ENCODE measurements at regions not wholly inside any gene's neighbourhood (a gene's known extent, or its start where the extent isn't known, plus 50 kb on each side); places are given as distances from the start of the nearest gene placed in this dataset.

GRCh38 chr3:182392182-182392937 lies 400.9 kb upstream of the ATP11B start:
- no peak for TF ChIP-seq CTCF (IDR thresholded peaks at IDR 0.05)
- no peaks in the 10 kb centered on the region for H3K4me1 Mint-ChIP-seq
- Histone ChIP-seq H3K27me3 (ENCODE audit: control insufficient read depth, insufficient read depth, low read length) (no peaks in the 10 kb centered on the region), H3K4me1 (ENCODE audit: control insufficient read depth, insufficient read depth, low read length) (no peaks in the 10 kb centered on the region), H3K27ac (ENCODE audit: low read length) (no peak overlapping the region), H3K4me3 (ENCODE audit: low read length) (no peak overlapping the region), H3K9me3 (ENCODE audit: control insufficient read depth, insufficient read depth, low read length) (no peaks in the 10 kb centered on the region), H3K36me3 (ENCODE audit: control insufficient read depth, insufficient read depth, low read length) (no peaks in the 10 kb centered on the region)
- H3K27ac Mint-ChIP-seq, result no peak overlapping the region
- ATAC-seq, result no peak
- no peak overlapping the region for H3K4me3 Mint-ChIP-seq
- no peak for DNase-seq
- no peaks in the 10 kb centered on the region for H3K36me3 Mint-ChIP-seq
- no peaks in the 10 kb centered on the region for H3K27me3 Mint-ChIP-seq (ENCODE audit: low read depth in 2 of 2)
- H3K9me3 Mint-ChIP-seq, result peaks cover 6% of the 10 kb centered on the region in 2 donors
- WGBS (ENCODE audit: insufficient coverage), result 70% methylated on average over 3 of the region's 4 CpGs
- intact Hi-C loops (cut with micrococcal nuclease), result no loop called here

GRCh38 chr3:182393151-182393550 lies 400.2 kb upstream of the ATP11B start:
- Mint-ChIP-seq H3K4me1 (no peaks in the 10 kb centered on the region), H3K27ac (no peak overlapping the region), H3K9me3 (peaks cover 6% of the 10 kb centered on the region in 2 donors), H3K4me3 (no peak overlapping the region), H3K27me3 (ENCODE audit: low read depth in 2 of 2) (no peaks in the 10 kb centered on the region), H3K36me3 (no peaks in the 10 kb centered on the region)
- no peak for TF ChIP-seq CTCF (IDR thresholded peaks at IDR 0.05)
- no peaks in the 10 kb centered on the region for H3K9me3 ChIP-seq (ENCODE audit: control insufficient read depth, insufficient read depth, low read length)
- H3K4me1 ChIP-seq (ENCODE audit: control insufficient read depth, insufficient read depth, low read length), result no peaks in the 10 kb centered on the region
- ATAC-seq (no peak), DNase-seq (no peak)
- H3K36me3 ChIP-seq (ENCODE audit: control insufficient read depth, insufficient read depth, low read length), result no peaks in the 10 kb centered on the region
- intact Hi-C loops (cut with micrococcal nuclease), result no loop called here
- WGBS (ENCODE audit: insufficient coverage), result 33% methylated on average over 1 of the region's 1 CpG
- H3K27ac ChIP-seq (ENCODE audit: low read length), result no peak overlapping the region
- H3K27me3 ChIP-seq (ENCODE audit: control insufficient read depth, insufficient read depth, low read length), result no peaks in the 10 kb centered on the region
- H3K4me3 ChIP-seq (ENCODE audit: low read length), result no peak overlapping the region

- H3K36me3 Mint-ChIP-seq, result no peaks in the 10 kb centered on the region
- ATAC-seq, result no peak
- no peaks in the 10 kb centered on the region for H3K4me1 ChIP-seq (ENCODE audit: control insufficient read depth, insufficient read depth, low read length)
- intact Hi-C loops (cut with micrococcal nuclease), result no loop called here
- no peak overlapping the region for H3K4me3 ChIP-seq (ENCODE audit: low read length)
- peaks cover 5% of the 10 kb centered on the region in 2 donors for H3K9me3 Mint-ChIP-seq
- no peak overlapping the region for H3K27ac ChIP-seq (ENCODE audit: low read length)
- H3K4me1 Mint-ChIP-seq, result no peaks in the 10 kb centered on the region
- no peaks in the 10 kb centered on the region for H3K9me3 ChIP-seq (ENCODE audit: control insufficient read depth, insufficient read depth, low read length)
- DNase-seq, result no peak
- 75% methylated on average over 5 of the region's 5 CpGs for WGBS (ENCODE audit: insufficient coverage)
- H3K27me3 ChIP-seq (ENCODE audit: control insufficient read depth, insufficient read depth, low read length), result no peaks in the 10 kb centered on the region
- H3K4me3 Mint-ChIP-seq, result no peak overlapping the region
- no peaks in the 10 kb centered on the region for H3K36me3 ChIP-seq (ENCODE audit: control insufficient read depth, insufficient read depth, low read length)
- TF ChIP-seq CTCF (IDR thresholded peaks at IDR 0.05), result no peak
- H3K27ac Mint-ChIP-seq, result no peak overlapping the region
- no peaks in the 10 kb centered on the region for H3K27me3 Mint-ChIP-seq (ENCODE audit: low read depth in 2 of 2)
Measured at GRCh38 chr3:182393830-182394367, 399.4 kb upstream of the ATP11B start.

- H3K4me1 ChIP-seq (ENCODE audit: control insufficient read depth, insufficient read depth, low read length), result no peaks in the 10 kb centered on the region
- H3K36me3 ChIP-seq (ENCODE audit: control insufficient read depth, insufficient read depth, low read length), result no peaks in the 10 kb centered on the region
- H3K9me3 ChIP-seq (ENCODE audit: control insufficient read depth, insufficient read depth, low read length), result no peaks in the 10 kb centered on the region
- Mint-ChIP-seq H3K4me1 (no peaks in the 10 kb centered on the region), H3K4me3 (no peak overlapping the region), H3K27me3 (ENCODE audit: low read depth in 2 of 2) (no peaks in the 10 kb centered on the region), H3K36me3 (no peaks in the 10 kb centered on the region), H3K9me3 (peaks cover 7% of the 10 kb centered on the region in 2 donors), H3K27ac (no peak overlapping the region)
- no peak overlapping the region for H3K4me3 ChIP-seq (ENCODE audit: low read length)
- WGBS (ENCODE audit: insufficient coverage), result 80% methylated on average over 1 of the region's 1 CpG
- ATAC-seq (no peak), DNase-seq (no peak)
- H3K27me3 ChIP-seq (ENCODE audit: control insufficient read depth, insufficient read depth, low read length), result no peaks in the 10 kb centered on the region
- TF ChIP-seq CTCF (IDR thresholded peaks at IDR 0.05), result no peak
- no peak overlapping the region for H3K27ac ChIP-seq (ENCODE audit: low read length)
- intact Hi-C loops (cut with micrococcal nuclease), result no loop called here
Measured at GRCh38 chr3:182397164-182397563, 396.1 kb upstream of the ATP11B start.
